Keratinocyte (primary cell): ENCODE measurements at regions not wholly inside any gene's neighbourhood (a gene's known extent, or its start where the extent isn't known, plus 50 kb on each side); places are given as distances from the start of the nearest gene placed in this dataset.

Experiments used
- DNase-seq: peaks from one replicate; pipeline ENCODE4 v3.0.0-alpha.2; 2011; ENCODE audit warnings: low read depth, missing footprints, low spot score
- FAIRE-seq: peaks from 2 replicates; lab custom pipeline; 2011; peaks lifted over from hg19 to GRCh38; lab: Jason Lieb, UNC
- H2AFZ ChIP-seq: 2 replicates; pipeline ENCODE4 v1.6.0; 2012; ENCODE audit warnings: low read length, control low read depth, inconsistent platforms; ENCODE audit not compliant: control insufficient read depth
- H3K27ac ChIP-seq: 2 replicates; pipeline ENCODE4 v1.5.1; 2011; ENCODE audit warnings: low read length; ENCODE audit not compliant: control insufficient read depth, insufficient read depth
- H3K27me3 ChIP-seq: 3 replicates; pipeline ENCODE4 v1.6.0; 2011; ENCODE audit warnings: low read length; ENCODE audit not compliant: control insufficient read depth, insufficient read depth; ENCODE audit errors: extremely low read depth
- H3K36me3 ChIP-seq, 2 experiments: 2 replicates in 1 of 2; 3 replicates in 1 of 2; pipeline ENCODE4 v1.5.1; 2011; ENCODE audit warnings: low read length in 2 of 2, mild to moderate bottlenecking in 1 of 2; ENCODE audit not compliant: control insufficient read depth in 2 of 2, insufficient read depth in 2 of 2; ENCODE audit errors: extremely low read depth in 1 of 2
- H3K4me1 ChIP-seq: 3 replicates; pipeline ENCODE4 v1.5.1; 2011; ENCODE audit warnings: low read length; ENCODE audit not compliant: control insufficient read depth, insufficient read depth; ENCODE audit errors: extremely low read depth
- H3K4me2 ChIP-seq: 3 replicates; pipeline ENCODE4 v1.6.0; 2011; ENCODE audit warnings: low read depth, low read length; ENCODE audit not compliant: control insufficient read depth, insufficient read depth; ENCODE audit errors: extremely low read depth
- H3K4me3 ChIP-seq, 3 experiments: fragments of 200-600 bp in 1 of 3; sonication (generic) in 1 of 3; 2 replicates in 2 of 3; 3 replicates in 1 of 3; pipeline ENCODE4 v1.5.1; 2011 to 2016; ENCODE audit warnings: low read length in 3 of 3, mild to moderate bottlenecking in 3 of 3, control low read depth in 2 of 3, inconsistent platforms in 1 of 3, low read depth in 1 of 3, mixed read lengths in 1 of 3, mixed run types in 1 of 3, moderate library complexity in 1 of 3; ENCODE audit not compliant: control insufficient read depth in 2 of 3, insufficient read depth in 2 of 3; ENCODE audit errors: extremely low read depth in 1 of 3
- H3K79me2 ChIP-seq: 2 replicates; pipeline ENCODE4 v1.6.0; 2012; ENCODE audit warnings: low read length; ENCODE audit not compliant: control insufficient read depth, insufficient read depth
- H3K9ac ChIP-seq: 3 replicates; pipeline ENCODE4 v1.6.0; 2011; ENCODE audit warnings: low read length; ENCODE audit not compliant: control insufficient read depth, insufficient read depth; ENCODE audit errors: extremely low read depth
- H3K9me1 ChIP-seq: 3 replicates; pipeline ENCODE4 v1.6.0; 2011; ENCODE audit warnings: low read length; ENCODE audit not compliant: control insufficient read depth, insufficient read depth; ENCODE audit errors: extremely low read depth
- H3K9me3 ChIP-seq: 2 replicates; pipeline ENCODE4 v1.5.1; 2012; ENCODE audit warnings: low read depth, low read length; ENCODE audit not compliant: control insufficient read depth
- H4K20me1 ChIP-seq: 3 replicates; pipeline ENCODE4 v1.6.0; 2011; ENCODE audit warnings: low read length; ENCODE audit not compliant: control insufficient read depth, insufficient read depth; ENCODE audit errors: extremely low read depth
- CTCF ChIP-seq, 3 experiments: IDR thresholded peaks in 1 of 3; conservative IDR thresholded peaks in 1 of 3; optimal IDR thresholded peaks in 1 of 3; 2 replicates in 2 of 3; 3 replicates in 1 of 3; pipeline versions ENCODE3 to v1.5.1; 2011; ENCODE audit warnings: low read length in 3 of 3, mild to moderate bottlenecking in 3 of 3, moderate library complexity in 2 of 3, control low read depth in 1 of 3, inconsistent platforms in 1 of 3; ENCODE audit not compliant: insufficient read depth in 2 of 3; ENCODE audit errors: extremely low read depth in 1 of 3
- EZH2 ChIP-seq: IDR thresholded peaks from one replicate; pipeline ENCODE4 v1.6.1; 2012; ENCODE audit warnings: inconsistent platforms, mild to moderate bottlenecking, low read length, moderate library complexity
- dilution Hi-C: fragments of 300-500 bp; cut with MboI; formaldehyde crosslinking; loops from one replicate; pipeline ENCODE4 v1.7.0; 2020; ENCODE audit warnings: low sequenced_read_pairs; ENCODE audit not compliant: extremely low pct_ligation_motif_present

- Histone ChIP-seq H3K4me2 (no peak overlapping the region), H3K9me3 (no peaks in the 10 kb centered on the region), H3K27me3 (peaks cover 20% of the 10 kb centered on the region), H3K27ac (no peak overlapping the region), H3K9me1 (no peaks in the 10 kb centered on the region), H4K20me1 (no peaks in the 10 kb centered on the region), H3K79me2 (no peaks in the 10 kb centered on the region), H3K9ac (no peak overlapping the region), H2AFZ (no peak overlapping the region), H3K4me1 (no peaks in the 10 kb centered on the region), H3K4me3 (no peak overlapping the region), H3K36me3 (no peaks in the 10 kb centered on the region)
- dilution Hi-C loops: no loop called here
- FAIRE-seq (no peak), DNase-seq (no peak)
- TF ChIP-seq CTCF (optimal IDR thresholded peaks at IDR 0.05 in 1 of 3, IDR thresholded peaks at IDR 0.05 in 1 of 3, conservative IDR thresholded peaks at IDR 0.05 in 1 of 3; ENCODE audit: extremely low read depth in 1 of 3, insufficient read depth in 2 of 3, low read length in 3 of 3): no peak
- no peak for TF ChIP-seq EZH2
Observed at GRCh38 chr16:22675745-22676540, 138.0 kb upstream of the HS3ST2 start.

- H3K4me1 ChIP-seq: no peaks in the 10 kb centered on the region
- H3K79me2 ChIP-seq: no peaks in the 10 kb centered on the region
- FAIRE-seq (no peak), DNase-seq (no peak)
- H3K4me3 ChIP-seq: no peak overlapping the region
- no peak overlapping the region for H3K27ac ChIP-seq
- TF ChIP-seq EZH2 (no peak), CTCF (optimal IDR thresholded peaks at IDR 0.05 in 1 of 3, IDR thresholded peaks at IDR 0.05 in 1 of 3, conservative IDR thresholded peaks at IDR 0.05 in 1 of 3; ENCODE audit: extremely low read depth in 1 of 3, insufficient read depth in 2 of 3, low read length in 3 of 3) (no peak)
- dilution Hi-C loops: no loop called here
- no peaks in the 10 kb centered on the region for H3K9me1 ChIP-seq
- no peak overlapping the region for H3K9ac ChIP-seq
- H3K4me2 ChIP-seq: no peak overlapping the region
- H3K9me3 ChIP-seq: no peaks in the 10 kb centered on the region
- H3K36me3 ChIP-seq: no peaks in the 10 kb centered on the region
- no peaks in the 10 kb centered on the region for H4K20me1 ChIP-seq
- peaks cover 20% of the 10 kb centered on the region for H3K27me3 ChIP-seq
- no peak overlapping the region for H2AFZ ChIP-seq
Observed at GRCh38 chr16:22677024-22677830, 136.7 kb upstream of the HS3ST2 start.
